Peyer's patch (tissue), 4 donors: ENCODE measurements at regions not wholly inside any gene's neighbourhood (a gene's known extent, or its start where the extent isn't known, plus 50 kb on each side); places are given as distances from the start of the nearest gene placed in this dataset.

ENCODE experiments used
- CTCF ChIP-seq, 6 experiments: fragments of 450-650 bp in 4 of 6; fragments of 200-600 bp in 2 of 6; sonication (generic) in 1 of 6; IDR thresholded peaks; one replicate each; pipeline ENCODE4 v1.5.1; 2017 to 2019; ENCODE audit warnings: antibody characterized with exemption in 6 of 6, mild to moderate bottlenecking in 3 of 6, moderate library complexity in 1 of 6
- POLR2A ChIP-seq, 2 donors: fragments of 450-650 bp; IDR thresholded peaks; one replicate each; pipeline ENCODE4 v1.5.1; 2017; ENCODE audit warnings: antibody characterized with exemption in 2 of 2, mild to moderate bottlenecking in 2 of 2, moderate library complexity in 2 of 2

- TF ChIP-seq CTCF (IDR thresholded peaks at IDR 0.05) (no peak), POLR2A (IDR thresholded peaks at IDR 0.05) (no peak)
Observed at GRCh38 chr11:28956446-28956845, 848.3 kb downstream of the METTL15 start.
